ENCODE measurements at regions not wholly inside any gene's neighbourhood (a gene's known extent, or its start where the extent isn't known, plus 50 kb on each side); places are given as distances from the start of the nearest gene placed in this dataset.

DNA sequence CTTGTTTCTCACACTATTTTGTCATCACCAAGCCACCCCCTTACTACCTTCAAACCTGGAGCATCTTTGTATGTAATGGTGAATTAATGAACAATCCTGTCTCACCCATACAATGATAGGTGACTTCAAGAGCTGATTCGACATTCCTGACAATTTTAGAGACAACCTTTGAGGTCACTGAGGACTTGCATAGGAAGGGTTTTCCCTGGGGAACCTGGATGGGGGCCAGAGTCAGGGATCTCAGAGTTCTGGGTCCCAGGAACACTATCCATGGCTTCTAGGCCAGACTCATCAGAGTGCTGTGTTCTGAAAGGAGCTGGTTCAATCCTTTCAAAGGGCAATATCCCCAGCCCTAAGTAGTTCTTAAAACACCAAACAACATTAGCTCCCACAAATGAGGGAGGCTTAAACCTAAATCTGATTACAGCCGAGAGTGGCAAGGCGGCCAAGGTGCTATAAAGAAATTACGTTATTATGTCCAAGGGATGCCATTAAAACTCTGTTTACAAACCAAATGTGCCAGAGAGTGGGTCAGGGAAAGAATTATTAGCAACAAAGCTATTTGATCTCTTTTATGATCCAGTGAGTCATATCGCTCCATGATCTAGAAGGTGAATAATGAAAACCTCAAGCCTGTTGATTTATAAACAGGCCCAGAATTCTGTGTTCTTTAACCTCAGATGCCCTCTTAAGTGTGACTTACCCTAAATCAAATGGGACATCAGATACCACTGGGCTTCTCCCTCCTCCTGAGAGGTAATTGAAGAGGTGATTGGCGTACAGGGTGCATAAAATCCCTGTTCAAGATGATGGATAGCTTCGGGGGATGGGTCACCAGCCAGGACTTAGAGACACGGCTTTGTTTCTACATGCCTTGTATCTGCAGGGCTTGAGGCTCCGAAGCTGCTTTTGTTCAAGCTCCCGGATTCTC, 230.2 kb upstream of the TBX3 start:
- no peak for DNase-seq

DNA sequence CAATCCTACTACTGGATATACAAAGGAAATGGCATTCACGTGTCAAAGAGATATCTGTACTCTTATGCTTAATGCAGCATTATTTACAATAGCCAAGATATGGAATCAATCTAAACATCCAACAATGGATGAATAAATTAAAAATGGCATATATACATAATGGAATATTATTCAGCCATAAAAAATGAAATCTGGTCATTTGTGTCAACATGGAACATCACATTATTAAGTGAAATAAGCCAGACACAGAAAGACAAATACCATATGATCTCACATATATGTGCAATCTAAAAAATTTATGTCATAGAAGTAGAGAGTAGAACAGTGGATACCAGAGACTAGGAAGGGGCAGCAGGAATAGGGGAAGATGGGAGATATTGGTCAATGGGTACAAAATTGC, 228.8 kb upstream of the TBX3 start:
- DNase-seq: no peak

DNA sequence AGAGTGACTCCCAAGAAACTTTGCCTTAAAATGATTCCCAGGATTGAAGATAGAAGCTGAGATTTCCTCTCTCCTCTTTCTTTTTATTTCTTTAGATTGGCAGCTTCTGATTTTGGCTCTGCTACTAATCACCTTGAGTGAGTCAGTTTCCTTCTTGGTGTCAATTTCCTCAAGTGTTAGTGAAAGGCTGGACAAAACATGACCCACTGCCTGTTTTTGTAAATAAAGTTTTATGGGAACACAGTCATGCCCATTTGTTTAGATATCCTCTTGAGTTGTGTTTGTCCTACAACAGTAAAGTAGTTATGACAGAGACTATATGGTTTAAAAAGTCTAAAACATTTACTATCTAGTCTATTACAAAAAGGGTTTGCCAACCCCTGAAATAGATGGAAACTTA, 227.2 kb upstream of the TBX3 start:
- DNase-seq: no peak

DNA sequence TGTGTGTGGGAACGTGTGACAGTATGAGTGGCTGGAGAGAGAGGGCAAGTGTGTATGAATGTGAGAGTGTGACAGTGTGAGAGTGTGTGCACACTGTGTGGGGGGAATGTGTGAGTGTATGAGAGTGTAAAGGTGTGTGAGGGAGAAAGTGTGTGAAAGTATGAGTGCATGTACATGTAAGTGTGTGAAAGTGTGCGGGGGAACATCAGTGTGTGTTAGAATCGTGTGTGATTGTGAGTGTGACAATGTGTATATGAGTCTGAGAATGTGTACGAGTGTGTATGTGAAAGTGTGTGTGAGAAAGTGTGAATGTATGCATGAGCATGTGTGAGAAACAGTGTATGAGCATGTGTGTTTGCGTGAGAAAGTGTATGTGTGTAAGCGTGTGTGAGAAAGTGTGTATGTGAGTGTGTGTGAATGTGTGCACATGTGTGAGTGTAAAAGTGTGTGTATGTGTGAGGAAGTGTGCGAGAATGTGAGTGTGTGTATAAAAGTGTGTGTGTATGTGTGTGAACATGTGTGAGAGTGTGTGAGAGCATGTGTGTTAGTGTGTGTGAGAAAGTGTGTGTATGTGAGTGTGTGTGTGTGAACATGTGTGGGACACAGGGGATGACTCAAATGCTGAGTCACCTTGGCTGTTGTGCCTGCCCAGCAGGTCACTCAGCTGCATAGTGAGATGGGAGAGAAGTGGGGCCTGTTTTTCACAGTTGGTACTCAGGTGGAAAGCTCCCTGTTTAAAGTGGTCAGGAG, 220.5 kb upstream of the TBX3 start:
- DNase-seq: no peak

DNA sequence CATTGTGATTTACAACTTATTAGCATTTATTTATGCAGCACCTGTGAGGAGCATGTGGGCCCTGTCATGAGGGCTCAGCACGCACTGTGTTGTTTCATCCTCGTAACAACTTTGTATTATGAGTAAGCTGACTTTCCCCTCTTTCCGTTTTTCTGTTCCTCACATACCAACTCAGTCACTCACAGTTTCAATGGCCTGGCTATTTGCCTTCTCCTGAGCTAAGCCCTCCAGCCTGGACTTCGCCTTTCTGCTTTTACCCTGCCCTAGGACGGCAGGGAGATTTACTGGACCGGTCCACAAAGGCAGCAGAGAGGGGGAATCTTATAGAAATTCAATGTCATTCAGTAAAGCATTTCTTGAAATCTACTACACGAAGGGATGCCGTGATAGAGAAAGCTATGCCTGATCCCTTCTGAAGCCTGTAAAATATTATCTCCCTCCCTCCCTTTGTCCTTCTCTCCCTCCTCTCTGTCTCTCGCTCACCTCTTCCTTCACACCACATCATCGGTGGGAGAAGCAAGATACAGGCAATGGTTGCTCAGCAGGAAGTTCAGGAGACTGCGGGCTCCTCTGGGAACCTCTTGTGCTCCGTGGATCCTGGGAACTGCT, 219.2 kb upstream of the TBX3 start:
- DNase-seq: no peak

DNA sequence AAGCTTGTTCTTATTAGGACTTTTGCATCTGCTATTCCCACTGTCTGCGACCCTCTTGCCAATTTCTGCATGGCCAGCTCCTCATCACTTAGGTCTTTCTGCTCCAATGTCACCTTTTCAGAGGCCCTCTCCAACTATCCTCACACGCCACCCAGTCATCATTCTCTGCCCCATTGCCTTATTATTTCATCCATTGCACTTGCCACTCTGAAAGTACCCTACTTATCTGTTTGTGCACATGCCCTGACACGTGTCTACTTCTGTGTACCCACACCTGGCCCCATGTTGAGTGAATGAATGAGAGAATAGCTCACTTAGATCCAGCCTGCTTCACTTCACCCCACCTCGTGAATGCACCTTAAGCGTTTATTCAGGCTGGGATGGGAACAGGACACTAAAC, 218.7 kb upstream of the TBX3 start:
- no peak for DNase-seq

DNA sequence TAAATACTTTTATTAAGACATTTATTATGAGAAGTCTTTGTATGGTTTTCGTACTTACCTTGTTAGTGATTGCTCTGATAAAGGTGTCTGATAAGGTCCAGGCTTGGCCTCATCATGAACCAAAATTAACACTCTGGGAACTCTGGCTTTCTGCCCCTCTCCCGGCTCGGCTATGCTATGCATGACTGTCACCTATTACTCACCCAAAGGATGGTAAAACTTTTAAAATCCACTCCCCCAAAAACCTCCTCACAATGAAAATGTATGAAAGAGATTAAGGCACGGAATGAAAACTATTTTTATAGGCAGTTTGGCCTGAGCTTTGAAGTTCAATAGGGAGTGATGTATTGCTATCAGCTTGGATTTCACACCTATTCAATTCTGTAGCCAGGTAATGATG, 217.3 kb upstream of the TBX3 start:
- DNase-seq: no peak

DNA sequence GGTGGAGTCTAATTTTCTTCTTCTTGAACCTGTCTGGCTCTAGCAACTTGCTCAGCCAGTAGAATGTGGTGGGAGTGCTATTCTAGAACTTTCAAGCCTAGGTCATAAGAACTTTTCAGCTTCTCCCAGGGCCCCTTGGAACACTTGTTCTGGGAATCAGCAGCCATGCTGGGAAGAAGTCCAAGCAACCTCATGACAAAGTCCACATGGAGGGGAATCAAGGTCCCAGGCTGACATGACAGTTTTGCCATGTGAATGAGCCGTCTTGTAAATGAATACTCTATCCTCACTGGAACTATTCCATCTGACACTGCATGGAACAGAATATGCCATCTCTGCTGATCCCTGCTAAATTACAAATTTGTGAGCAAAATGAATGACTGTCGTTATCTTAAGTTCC, 214.2 kb upstream of the TBX3 start:
- DNase-seq: no peak

DNA sequence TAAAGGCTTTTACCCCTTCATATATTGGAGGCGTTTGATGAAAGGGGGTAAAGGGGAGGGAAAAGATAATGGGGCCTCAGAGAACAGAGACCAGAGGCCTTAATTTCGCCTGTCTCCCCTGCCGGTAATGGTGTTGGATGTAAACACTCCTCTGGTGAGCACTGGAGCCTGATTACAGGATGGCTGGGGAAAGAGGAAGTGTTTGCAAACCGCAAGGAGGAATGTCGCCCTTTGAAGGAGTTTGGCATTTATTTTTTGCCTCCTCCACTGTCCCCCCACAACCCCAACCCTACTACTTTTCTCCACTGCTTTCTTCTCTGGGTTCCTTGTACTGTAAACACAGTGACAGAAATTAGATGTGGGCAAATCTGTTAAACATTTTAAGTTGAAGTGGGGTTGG, 211.9 kb upstream of the TBX3 start:
- no peak for DNase-seq

DNA sequence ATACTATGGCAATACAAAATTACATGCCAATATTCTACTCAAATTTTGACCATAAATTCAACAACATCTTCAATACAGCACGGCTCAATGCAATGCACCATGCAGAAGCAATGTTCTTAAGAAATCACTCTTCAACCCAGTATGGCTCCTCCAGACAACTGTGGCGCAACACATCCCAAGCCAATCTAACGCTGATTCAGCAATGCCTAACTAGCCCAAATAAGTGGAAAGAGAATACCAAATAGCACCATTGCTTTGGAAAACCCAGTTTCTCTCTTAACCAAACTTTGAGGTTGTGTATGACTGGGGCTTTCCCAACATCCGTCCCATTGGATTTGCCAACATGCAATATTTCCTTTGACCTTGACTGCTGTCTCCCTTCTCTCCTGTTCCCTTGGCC, 211.1 kb upstream of the TBX3 start:
- no peak for DNase-seq

DNA sequence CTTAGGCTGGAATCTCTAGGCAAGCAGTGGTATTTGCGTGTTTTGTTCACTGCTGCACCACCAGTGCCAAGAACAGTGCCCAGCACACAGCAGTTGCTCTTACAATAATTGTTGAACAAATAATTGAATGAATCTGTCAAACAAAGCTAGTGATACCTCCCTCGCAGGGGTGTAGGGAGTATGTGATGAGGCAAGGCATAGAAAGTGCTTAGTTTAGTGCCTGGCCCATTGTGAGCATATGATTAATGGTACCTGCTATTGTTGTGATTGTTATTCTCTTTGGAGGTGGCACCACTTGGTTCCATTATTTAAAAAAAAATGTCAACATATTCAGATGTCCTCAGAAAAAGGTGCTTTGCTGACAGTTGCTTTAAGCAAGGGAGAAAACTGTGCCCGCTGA, 210.1 kb upstream of the TBX3 start:
- DNase-seq: no peak

DNA sequence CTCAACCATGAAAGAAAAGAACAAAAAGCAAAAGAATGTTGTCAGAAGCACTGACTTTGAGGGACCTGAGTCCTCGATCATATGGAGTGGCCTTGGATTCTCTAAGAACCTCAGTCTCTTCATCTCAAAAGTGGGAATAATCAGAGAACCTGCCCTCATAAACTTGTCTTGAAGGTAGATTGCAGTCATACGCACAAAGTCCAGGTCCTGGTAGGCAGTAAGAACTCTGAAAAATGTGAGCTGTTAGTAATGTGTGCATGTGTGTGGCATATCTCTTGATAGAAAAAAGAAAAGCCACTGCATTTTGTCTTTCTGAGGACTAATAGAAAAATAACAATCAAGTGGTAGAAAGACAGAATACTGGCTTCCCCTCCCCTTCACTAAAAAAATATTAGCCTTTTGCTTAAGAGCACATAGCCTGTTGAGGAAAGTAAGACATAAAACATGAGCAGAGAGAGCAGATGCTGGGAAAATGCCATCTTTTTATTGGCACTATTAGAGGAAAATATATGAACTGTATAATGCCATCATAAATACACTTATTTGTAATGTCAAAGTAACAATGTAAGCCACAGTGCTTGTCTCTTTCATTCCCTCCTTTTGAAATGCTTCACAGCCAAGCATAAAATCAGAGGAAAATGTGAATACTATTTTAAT, 205.1 kb upstream of the TBX3 start:
- DNase-seq: no peak

DNA sequence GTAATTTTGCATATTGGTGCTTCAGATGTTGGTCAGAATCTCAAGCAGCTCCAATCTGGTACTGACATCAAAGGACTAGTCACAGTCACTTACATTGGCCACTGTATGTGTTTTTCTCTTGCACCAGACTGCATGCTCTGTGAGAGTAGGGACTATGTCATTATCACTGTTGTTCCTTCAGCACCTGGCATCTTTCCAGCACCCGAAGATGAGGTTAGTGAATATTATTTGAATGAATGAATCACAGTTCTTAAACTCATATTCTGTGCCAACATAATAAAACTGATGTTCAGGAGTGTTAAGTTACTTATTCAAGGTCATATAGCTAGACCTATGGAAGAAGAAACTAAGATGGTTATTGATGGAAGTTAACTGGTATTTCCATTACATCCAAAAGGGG, 204.5 kb upstream of the TBX3 start:
- no peak for DNase-seq

DNA sequence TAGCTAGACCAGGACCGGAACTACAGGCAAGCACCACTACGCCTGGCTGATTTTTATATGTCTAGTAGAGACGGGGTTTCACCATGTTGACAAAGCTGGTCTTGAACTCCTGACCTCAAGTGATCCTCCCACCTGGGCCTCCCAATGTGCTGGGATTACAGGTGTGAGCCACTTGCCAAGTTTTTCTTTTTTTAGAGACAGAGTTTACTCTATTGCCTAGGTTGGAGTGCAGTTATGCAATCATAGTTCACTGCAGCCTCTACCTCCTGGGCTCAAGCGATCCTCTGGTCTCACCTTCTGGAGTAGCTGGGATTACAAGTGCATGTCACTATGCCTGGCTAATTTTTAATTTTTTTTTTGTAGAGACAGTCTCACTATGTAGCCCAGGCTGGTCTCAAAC, 201.5 kb upstream of the TBX3 start:
- no peak for DNase-seq

DNA sequence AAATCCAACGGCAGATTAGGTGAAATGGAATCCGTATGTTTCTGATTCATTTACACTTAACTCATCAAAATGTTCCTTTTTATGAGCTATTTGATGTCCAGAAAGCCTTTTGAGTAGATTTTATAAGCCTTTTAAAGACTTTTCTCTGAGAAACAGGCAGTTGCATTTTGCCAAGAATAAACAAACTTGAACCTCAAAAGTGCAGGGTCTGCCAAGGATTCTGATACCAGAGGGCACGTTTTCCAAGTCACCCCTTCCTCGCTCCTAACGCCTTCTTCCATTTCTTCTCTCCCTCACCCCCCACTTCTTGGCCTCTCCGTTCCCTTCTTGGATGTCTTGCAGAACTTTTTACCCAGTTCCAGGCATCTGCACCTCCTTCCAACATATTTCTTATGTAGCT, 200.6 kb upstream of the TBX3 start:
- DNase-seq: no peak

DNA sequence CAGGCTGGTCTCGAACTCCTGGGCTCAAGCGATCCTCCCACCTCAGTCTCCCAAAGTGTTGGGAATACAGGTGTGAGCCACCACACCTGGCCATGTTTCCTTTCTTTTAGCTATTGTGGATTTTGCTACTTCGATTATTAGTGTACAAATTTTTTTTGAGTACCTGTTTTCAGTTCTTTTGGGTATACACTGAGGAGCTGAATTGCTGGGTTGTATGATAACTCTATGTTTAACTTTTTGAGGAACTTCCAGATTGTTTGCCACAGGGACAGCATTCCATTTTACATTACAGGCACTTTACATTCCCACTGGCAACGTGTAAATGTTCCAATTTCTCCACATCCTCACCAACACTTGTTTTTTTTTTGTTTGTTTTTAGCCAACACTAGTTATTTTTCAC, 198.1 kb upstream of the TBX3 start:
- DNase-seq: no peak

DNA sequence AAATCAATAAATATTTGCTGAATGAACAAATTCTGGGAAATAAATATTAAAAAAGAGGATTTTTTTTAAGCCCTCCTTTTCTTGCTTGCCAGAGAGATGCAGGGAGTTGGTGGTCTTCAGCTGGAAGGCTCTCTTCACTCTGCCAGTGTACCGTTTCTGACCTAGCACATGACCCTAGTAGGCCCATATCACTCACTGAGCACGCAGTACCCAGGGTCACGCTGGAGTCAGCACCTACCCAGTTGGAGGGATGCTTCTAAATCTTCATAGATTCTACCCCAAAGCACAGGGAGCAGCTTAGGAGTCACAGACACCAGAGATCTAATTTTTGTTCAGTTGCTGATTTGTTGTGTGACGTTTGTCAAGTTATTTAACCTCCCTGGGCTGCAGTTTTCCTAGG, 195.4 kb upstream of the TBX3 start:
- no peak for DNase-seq

DNA sequence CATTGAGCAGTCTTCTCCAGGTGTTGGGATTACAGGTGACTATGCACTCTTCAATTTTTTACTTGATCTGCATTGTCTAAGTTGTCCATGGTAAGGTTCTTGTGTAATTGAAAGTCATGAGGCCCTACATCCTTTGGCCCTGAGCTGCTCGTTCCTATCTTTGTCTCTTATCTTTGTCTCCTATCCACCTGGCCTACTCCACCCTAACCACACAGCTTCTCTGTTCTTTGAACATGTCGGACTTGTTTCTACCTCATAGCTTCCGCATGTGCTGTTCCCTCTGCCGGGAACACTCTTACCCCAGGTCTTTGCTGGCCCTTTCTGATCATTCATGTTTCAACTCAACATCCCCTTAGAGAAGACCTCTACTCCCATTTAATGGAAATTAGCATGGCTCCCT, 194.8 kb upstream of the TBX3 start:
- DNase-seq: no peak

DNA sequence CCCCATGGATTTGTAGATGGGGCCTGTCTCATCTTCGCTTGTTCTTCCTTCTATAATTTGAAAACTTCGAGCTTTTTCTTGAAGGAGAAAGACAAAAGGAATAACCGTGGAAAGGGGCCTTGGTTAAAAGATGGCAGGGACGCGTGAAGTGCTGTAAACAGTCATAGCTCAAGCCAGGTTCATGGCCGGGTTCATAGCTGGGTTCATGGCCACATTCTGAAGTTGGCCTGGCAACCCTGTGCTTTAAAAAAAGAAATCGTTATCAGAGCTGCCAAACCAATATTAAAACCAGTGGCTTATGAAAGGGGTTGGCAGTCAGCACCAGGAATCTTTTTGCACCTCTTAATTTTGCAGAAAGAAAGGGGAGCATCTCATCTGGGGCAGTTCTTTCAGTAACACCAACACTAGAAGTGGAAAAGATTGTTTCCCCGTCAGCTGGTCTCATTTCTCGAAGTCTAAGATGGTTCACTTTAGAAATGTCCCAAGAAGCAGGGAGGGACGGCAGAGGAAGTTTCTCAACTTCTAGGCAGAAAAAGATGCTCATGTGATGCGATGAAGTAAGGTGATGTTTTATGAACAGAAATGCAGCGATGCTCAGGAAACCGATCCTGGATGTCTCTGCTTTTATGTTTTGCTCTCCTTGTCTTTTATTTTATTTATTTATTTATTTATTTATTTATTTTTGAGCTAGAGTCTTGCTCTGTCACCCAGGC, 193.1 kb upstream of the TBX3 start:
- DNase-seq: no peak

DNA sequence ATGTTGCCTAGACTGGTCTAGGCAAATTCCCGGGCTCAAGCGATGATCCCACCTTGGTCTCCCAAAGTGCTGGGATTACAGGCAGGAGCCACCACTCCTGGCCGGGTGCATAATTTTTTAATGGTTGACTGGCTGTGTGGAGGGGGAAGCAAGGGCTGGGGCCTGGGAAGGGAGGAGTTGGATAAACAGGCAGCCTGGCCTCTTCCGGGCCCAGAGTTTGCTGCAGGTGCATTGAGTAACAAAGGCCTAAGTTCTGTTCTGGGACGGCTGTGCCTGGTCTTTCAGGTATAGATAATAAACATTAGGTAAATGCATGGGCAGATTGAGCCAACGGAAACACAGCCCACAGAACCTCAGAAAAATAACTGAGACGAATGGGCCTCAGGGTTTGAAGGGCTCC, 191.3 kb upstream of the TBX3 start:
- DNase-seq: no peak

DNA sequence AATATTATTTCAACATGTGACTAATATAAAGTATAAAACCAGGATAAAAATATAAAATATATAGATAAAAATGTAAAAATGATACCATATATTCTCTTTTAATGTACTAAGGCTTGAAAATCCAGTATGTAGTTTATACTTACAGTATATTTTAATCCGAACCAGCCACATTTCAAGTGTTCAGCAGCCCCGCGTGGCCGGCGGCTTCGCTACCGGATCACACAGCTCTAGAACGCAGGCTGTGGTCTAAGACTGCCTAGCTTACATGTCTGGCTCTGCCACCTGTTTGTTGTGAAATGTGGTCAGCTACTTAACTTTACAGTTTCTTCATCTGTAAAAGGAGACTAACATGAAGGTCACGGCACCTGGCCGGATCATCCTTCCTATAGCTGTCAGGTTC, 189.7 kb upstream of the TBX3 start:
- no peak for DNase-seq

DNA sequence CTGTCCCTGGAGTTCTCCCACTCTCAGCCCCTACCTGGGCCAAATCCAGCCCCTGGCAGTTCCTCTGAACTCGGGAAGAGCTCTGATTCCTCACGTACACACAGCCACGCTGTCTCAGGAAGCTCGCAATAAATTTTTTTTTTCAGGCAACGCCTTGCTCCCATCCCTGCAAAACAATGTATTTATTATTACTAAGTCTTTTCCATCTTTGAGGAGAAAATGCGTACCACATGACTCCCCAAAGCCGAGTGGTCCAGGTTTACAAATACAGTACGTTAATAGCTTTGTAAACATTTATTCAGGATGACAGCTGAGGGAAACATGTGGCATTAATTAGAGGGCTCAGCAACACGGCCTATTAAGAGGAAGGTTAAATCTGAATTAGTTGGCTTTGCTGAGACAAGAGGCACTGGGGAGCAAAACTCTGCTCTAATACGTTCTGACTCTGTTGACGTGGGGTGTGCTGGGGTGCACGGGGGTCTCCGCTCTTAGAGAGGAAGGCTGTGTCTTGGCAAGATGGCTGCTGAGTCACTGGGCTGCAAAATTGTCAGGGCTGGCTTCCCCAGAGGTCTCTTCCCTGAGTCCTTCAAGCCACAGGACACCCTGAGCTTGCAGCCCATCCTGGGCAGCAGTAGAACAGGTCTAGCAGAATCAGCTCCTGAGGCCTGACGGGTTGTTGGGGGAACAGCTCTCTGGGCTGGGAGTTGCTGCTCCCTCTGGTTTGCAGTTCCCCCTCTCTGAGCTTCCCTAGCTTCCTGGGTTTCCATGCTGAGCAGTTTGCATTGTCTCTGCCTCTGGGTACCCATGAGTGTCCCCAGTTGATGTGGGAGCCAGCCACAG, 185.2 kb upstream of the TBX3 start:
- peak; percentile 13 for DNase-seq

Data from SHP77 treated with DMSO at 0.1 percent for 48 hours (cell line).